ENCODE measurements at regions not wholly inside any gene's neighbourhood (a gene's known extent, or its start where the extent isn't known, plus 50 kb on each side); places are given as distances from the start of the nearest gene placed in this dataset.
"Not testable (repeated sequence)": the region's sequence is repeated elsewhere in the genome, so short reads cannot be mapped to it uniquely, and the experiment has no call there.

- H3K27ac ChIP-seq (ENCODE audit: low read depth, low read length) = no peak overlapping the region
- H3K56ac ChIP-seq (ENCODE audit: low read length) = no peak overlapping the region
- H3K18ac ChIP-seq (ENCODE audit: low read length) = no peak overlapping the region
- H3K9ac ChIP-seq (ENCODE audit: low read length) = no peak overlapping the region
- no peaks in the 10 kb centered on the region for H3K36me3 ChIP-seq (ENCODE audit: control insufficient read depth, insufficient read depth, low read length)
- H3K4ac ChIP-seq (ENCODE audit: low read depth, low read length) = no peak overlapping the region
- H3K79me2 ChIP-seq (ENCODE audit: control insufficient read depth, insufficient read depth, low read length) = no peaks in the 10 kb centered on the region
- no peak overlapping the region for H2BK5ac ChIP-seq (ENCODE audit: low read length)
- no peaks in the 10 kb centered on the region for H3K27me3 ChIP-seq (ENCODE audit: insufficient read depth, low read length, poor library complexity)
- H3K79me1 ChIP-seq (ENCODE audit: low read length) = no peaks in the 10 kb centered on the region
- H4K8ac ChIP-seq (ENCODE audit: low read depth, low read length) = no peak overlapping the region
- no peak overlapping the region for H4K5ac ChIP-seq (ENCODE audit: low read length)
- H3K4me1 ChIP-seq (ENCODE audit: control insufficient read depth, low read depth, low read length) = no peaks in the 10 kb centered on the region
- H2BK120ac ChIP-seq (ENCODE audit: low read depth, low read length) = no peak overlapping the region
- H3K23ac ChIP-seq (ENCODE audit: low read length) = no peak overlapping the region
- DNase-seq = no peak
- no peak overlapping the region for H3K4me2 ChIP-seq (ENCODE audit: low read length)
- H2BK15ac ChIP-seq (replicated peaks; ENCODE audit: low read depth) = no peak overlapping the region
- H3K4me3 ChIP-seq (ENCODE audit: low read length) = no peak overlapping the region
- no peak overlapping the region for H2AK5ac ChIP-seq (ENCODE audit: low read length)
- no CpG with 5 or more reads among the region's 5 CpGs for WGBS (ENCODE audit: extremely low coverage, insufficient coverage, low lambda C conversion rate)
Observed at GRCh38 chr10:36739884-36740445, 385.4 kb upstream of the ANKRD30A start.

GRCh38 chr10:36738738-36739431, 386.5 kb upstream of the ANKRD30A start:
- Histone ChIP-seq H2BK5ac (ENCODE audit: low read length) (no peak overlapping the region), H3K23ac (ENCODE audit: low read length) (no peak overlapping the region), H4K5ac (ENCODE audit: low read length) (no peak overlapping the region), H4K8ac (ENCODE audit: low read depth, low read length) (no peak overlapping the region), H3K9ac (ENCODE audit: low read length) (no peak overlapping the region), H3K79me1 (ENCODE audit: low read length) (no peaks in the 10 kb centered on the region), H3K27ac (ENCODE audit: low read depth, low read length) (no peak overlapping the region), H3K36me3 (ENCODE audit: control insufficient read depth, insufficient read depth, low read length) (no peaks in the 10 kb centered on the region), H3K79me2 (ENCODE audit: control insufficient read depth, insufficient read depth, low read length) (no peaks in the 10 kb centered on the region), H3K4me3 (ENCODE audit: low read length) (no peak overlapping the region), H3K4me1 (ENCODE audit: control insufficient read depth, low read depth, low read length) (no peaks in the 10 kb centered on the region), H2AK5ac (ENCODE audit: low read length) (no peak overlapping the region), H3K4ac (ENCODE audit: low read depth, low read length) (no peak overlapping the region), H3K56ac (ENCODE audit: low read length) (no peak overlapping the region), H2BK15ac (replicated peaks; ENCODE audit: low read depth) (no peak overlapping the region), H3K4me2 (ENCODE audit: low read length) (no peak overlapping the region), H3K27me3 (ENCODE audit: insufficient read depth, low read length, poor library complexity) (no peaks in the 10 kb centered on the region), H2BK120ac (ENCODE audit: low read depth, low read length) (no peak overlapping the region), H3K18ac (ENCODE audit: low read length) (no peak overlapping the region)
- no peak for DNase-seq
- WGBS (ENCODE audit: extremely low coverage, insufficient coverage, low lambda C conversion rate) = no CpG with 5 or more reads among the region's 4 CpGs

GRCh38 chr10:36736311-36736710, 389.1 kb upstream of the ANKRD30A start:
- no peak overlapping the region for H4K8ac ChIP-seq (ENCODE audit: low read depth, low read length)
- H3K4me3 ChIP-seq (ENCODE audit: low read length) = no peak overlapping the region
- H3K23ac ChIP-seq (ENCODE audit: low read length) = no peak overlapping the region
- H3K18ac ChIP-seq (ENCODE audit: low read length) = no peak overlapping the region
- H3K27ac ChIP-seq (ENCODE audit: low read depth, low read length) = no peak overlapping the region
- no peak overlapping the region for H3K4me2 ChIP-seq (ENCODE audit: low read length)
- no peaks in the 10 kb centered on the region for H3K27me3 ChIP-seq (ENCODE audit: insufficient read depth, low read length, poor library complexity)
- no peak overlapping the region for H3K9ac ChIP-seq (ENCODE audit: low read length)
- no peak overlapping the region for H2BK5ac ChIP-seq (ENCODE audit: low read length)
- no peak overlapping the region for H2BK15ac ChIP-seq (replicated peaks; ENCODE audit: low read depth)
- no peak overlapping the region for H2BK120ac ChIP-seq (ENCODE audit: low read depth, low read length)
- no peaks in the 10 kb centered on the region for H3K4me1 ChIP-seq (ENCODE audit: control insufficient read depth, low read depth, low read length)
- no peak overlapping the region for H3K56ac ChIP-seq (ENCODE audit: low read length)
- WGBS (ENCODE audit: extremely low coverage, insufficient coverage, low lambda C conversion rate) = no CpG with 5 or more reads among the region's 1 CpG
- no peak overlapping the region for H2AK5ac ChIP-seq (ENCODE audit: low read length)
- H3K4ac ChIP-seq (ENCODE audit: low read depth, low read length) = no peak overlapping the region
- H3K79me2 ChIP-seq (ENCODE audit: control insufficient read depth, insufficient read depth, low read length) = no peaks in the 10 kb centered on the region
- DNase-seq = no peak
- H3K79me1 ChIP-seq (ENCODE audit: low read length) = no peaks in the 10 kb centered on the region
- H4K5ac ChIP-seq (ENCODE audit: low read length) = no peak overlapping the region
- H3K36me3 ChIP-seq (ENCODE audit: control insufficient read depth, insufficient read depth, low read length) = no peaks in the 10 kb centered on the region

GRCh38 chr10:36734590-36734989, 390.8 kb upstream of the ANKRD30A start:
- H3K36me3 ChIP-seq (ENCODE audit: control insufficient read depth, insufficient read depth, low read length); H2BK15ac ChIP-seq (replicated peaks; ENCODE audit: low read depth); H3K4me1 ChIP-seq (ENCODE audit: control insufficient read depth, low read depth, low read length); H3K18ac ChIP-seq (ENCODE audit: low read length); H3K79me1 ChIP-seq (ENCODE audit: low read length); H3K9ac ChIP-seq (ENCODE audit: low read length); H3K4me2 ChIP-seq (ENCODE audit: low read length); H4K5ac ChIP-seq (ENCODE audit: low read length); H3K27ac ChIP-seq (ENCODE audit: low read depth, low read length); H3K4me3 ChIP-seq (ENCODE audit: low read length); H2AK5ac ChIP-seq (ENCODE audit: low read length); H3K56ac ChIP-seq (ENCODE audit: low read length); H2BK120ac ChIP-seq (ENCODE audit: low read depth, low read length); H3K23ac ChIP-seq (ENCODE audit: low read length); H3K79me2 ChIP-seq (ENCODE audit: control insufficient read depth, insufficient read depth, low read length); H3K4ac ChIP-seq (ENCODE audit: low read depth, low read length); DNase-seq; H4K8ac ChIP-seq (ENCODE audit: low read depth, low read length); H3K27me3 ChIP-seq (ENCODE audit: insufficient read depth, low read length, poor library complexity); H2BK5ac ChIP-seq (ENCODE audit: low read length): not testable (repeated sequence)
- WGBS (ENCODE audit: extremely low coverage, insufficient coverage, low lambda C conversion rate) = no CpG with 5 or more reads among the region's 21 CpGs

GRCh38 chr10:36730316-36730715, 395.1 kb upstream of the ANKRD30A start:
- no peak overlapping the region for H3K23ac ChIP-seq (ENCODE audit: low read length)
- no peak overlapping the region for H3K4ac ChIP-seq (ENCODE audit: low read depth, low read length)
- H3K4me1 ChIP-seq (ENCODE audit: control insufficient read depth, low read depth, low read length) = no peaks in the 10 kb centered on the region
- no peak overlapping the region for H3K9ac ChIP-seq (ENCODE audit: low read length)
- no peak overlapping the region for H3K56ac ChIP-seq (ENCODE audit: low read length)
- no peaks in the 10 kb centered on the region for H3K79me2 ChIP-seq (ENCODE audit: control insufficient read depth, insufficient read depth, low read length)
- H3K36me3 ChIP-seq (ENCODE audit: control insufficient read depth, insufficient read depth, low read length) = no peaks in the 10 kb centered on the region
- H3K4me3 ChIP-seq (ENCODE audit: low read length) = no peak overlapping the region
- WGBS (ENCODE audit: extremely low coverage, insufficient coverage, low lambda C conversion rate) = no CpG with 5 or more reads among the region's 6 CpGs
- no peak for DNase-seq
- no peak overlapping the region for H4K8ac ChIP-seq (ENCODE audit: low read depth, low read length)
- H2BK120ac ChIP-seq (ENCODE audit: low read depth, low read length) = no peak overlapping the region
- no peaks in the 10 kb centered on the region for H3K27me3 ChIP-seq (ENCODE audit: insufficient read depth, low read length, poor library complexity)
- no peak overlapping the region for H2AK5ac ChIP-seq (ENCODE audit: low read length)
- no peaks in the 10 kb centered on the region for H3K79me1 ChIP-seq (ENCODE audit: low read length)
- no peak overlapping the region for H3K4me2 ChIP-seq (ENCODE audit: low read length)
- no peak overlapping the region for H2BK5ac ChIP-seq (ENCODE audit: low read length)
- no peak overlapping the region for H4K5ac ChIP-seq (ENCODE audit: low read length)
- H2BK15ac ChIP-seq (replicated peaks; ENCODE audit: low read depth) = no peak overlapping the region
- H3K27ac ChIP-seq (ENCODE audit: low read depth, low read length) = no peak overlapping the region
- H3K18ac ChIP-seq (ENCODE audit: low read length) = no peak overlapping the region

- no peak overlapping the region for H3K23ac ChIP-seq (ENCODE audit: low read length)
- H3K79me2 ChIP-seq (ENCODE audit: control insufficient read depth, insufficient read depth, low read length) = no peaks in the 10 kb centered on the region
- H2BK120ac ChIP-seq (ENCODE audit: low read depth, low read length) = no peak overlapping the region
- no peaks in the 10 kb centered on the region for H3K36me3 ChIP-seq (ENCODE audit: control insufficient read depth, insufficient read depth, low read length)
- no peak overlapping the region for H3K18ac ChIP-seq (ENCODE audit: low read length)
- H3K4me3 ChIP-seq (ENCODE audit: low read length) = no peak overlapping the region
- H4K5ac ChIP-seq (ENCODE audit: low read length) = no peak overlapping the region
- no peaks in the 10 kb centered on the region for H3K27me3 ChIP-seq (ENCODE audit: insufficient read depth, low read length, poor library complexity)
- H2BK15ac ChIP-seq (replicated peaks; ENCODE audit: low read depth) = no peak overlapping the region
- H2BK5ac ChIP-seq (ENCODE audit: low read length) = no peak overlapping the region
- H3K9ac ChIP-seq (ENCODE audit: low read length) = no peak overlapping the region
- H3K4me1 ChIP-seq (ENCODE audit: control insufficient read depth, low read depth, low read length) = no peaks in the 10 kb centered on the region
- WGBS (ENCODE audit: extremely low coverage, insufficient coverage, low lambda C conversion rate) = 100% methylated on average over 1 of the region's 2 CpGs
- no peak overlapping the region for H4K8ac ChIP-seq (ENCODE audit: low read depth, low read length)
- no peak overlapping the region for H3K27ac ChIP-seq (ENCODE audit: low read depth, low read length)
- no peak overlapping the region for H2AK5ac ChIP-seq (ENCODE audit: low read length)
- no peak overlapping the region for H3K56ac ChIP-seq (ENCODE audit: low read length)
- H3K4me2 ChIP-seq (ENCODE audit: low read length) = no peak overlapping the region
- H3K79me1 ChIP-seq (ENCODE audit: low read length) = no peaks in the 10 kb centered on the region
- DNase-seq = no peak
- no peak overlapping the region for H3K4ac ChIP-seq (ENCODE audit: low read depth, low read length)
Observed at GRCh38 chr10:36728626-36729025, 396.8 kb upstream of the ANKRD30A start.
